Right renal cortex interstitium (tissue), 3 donors: ENCODE measurements at regions not wholly inside any gene's neighbourhood (a gene's known extent, or its start where the extent isn't known, plus 50 kb on each side); places are given as distances from the start of the nearest gene placed in this dataset.
"Not testable (repeated sequence)": the region's sequence is repeated elsewhere in the genome, so short reads cannot be mapped to it uniquely, and the experiment has no call there.

Experiments used
- DNase-seq, 3 donors: peaks; one replicate each; pipeline ENCODE4 v3.0.0-alpha.2; 2013; ENCODE audit warnings: low read depth in 3 of 3, low spot score in 2 of 3

DNA sequence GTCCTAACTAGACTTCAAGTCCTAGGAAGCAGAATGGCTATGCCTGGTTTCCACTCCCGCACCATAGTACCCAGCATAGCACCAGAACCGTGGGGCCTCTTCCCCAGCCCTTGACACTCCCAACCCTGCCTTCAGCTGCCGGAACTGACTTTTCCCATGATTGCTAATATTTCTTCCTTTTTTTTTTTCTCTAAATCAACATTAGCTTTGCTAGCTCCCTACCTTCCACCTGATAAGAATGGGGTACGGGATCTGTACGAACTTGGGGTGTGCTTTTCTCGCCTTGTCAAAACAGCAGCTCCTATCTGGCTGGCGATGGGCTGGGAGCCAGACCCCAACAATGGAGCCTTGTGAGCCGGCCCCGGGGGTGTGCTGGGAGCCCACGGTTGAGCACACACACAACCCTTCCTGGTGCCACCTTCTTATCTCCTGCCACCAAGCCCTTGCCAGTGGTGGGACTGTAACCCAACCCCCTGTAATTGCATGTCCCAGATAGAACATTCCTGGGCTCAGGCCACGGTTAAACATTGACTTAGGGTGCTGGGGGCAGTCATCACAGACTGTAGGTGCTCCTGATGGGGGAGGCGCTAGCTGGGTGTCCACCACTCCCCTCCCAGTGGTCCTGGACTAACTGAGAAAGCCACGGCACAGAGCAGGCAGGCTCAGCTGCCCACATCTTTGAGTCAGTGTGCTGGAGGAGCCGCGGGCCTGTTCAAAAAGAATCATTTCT, 213.0 kb upstream of the HAAO start:
- peak in 1 of 3 donors; percentile 35 for DNase-seq

GRCh38 chr2:43004879-43005244, 212.5 kb upstream of the HAAO start:
- DNase-seq, result no peak

GRCh38 chr2:43004126-43004865, 211.9 kb upstream of the HAAO start:
- not testable (repeated sequence) for DNase-seq

DNA sequence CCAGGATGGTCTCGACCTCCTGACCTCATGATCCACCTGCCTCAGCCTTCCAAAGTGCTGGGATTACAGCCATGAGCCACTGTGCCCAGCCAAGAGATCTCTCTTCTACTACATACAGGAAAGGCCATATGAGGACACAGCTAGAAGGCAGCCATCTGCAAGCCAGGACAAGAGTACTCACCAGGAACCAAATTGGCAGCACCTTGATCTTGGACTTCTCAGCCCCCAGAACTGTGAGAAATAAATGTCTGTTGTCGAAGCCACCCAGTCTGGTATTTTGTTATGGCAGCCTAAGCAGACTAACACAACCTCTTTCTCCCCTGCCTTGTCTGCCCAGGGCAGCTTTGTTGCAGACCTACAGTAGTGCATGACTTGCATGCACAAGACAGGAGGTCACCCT, 211.3 kb upstream of the HAAO start:
- no peak for DNase-seq

GRCh38 chr2:43001787-43002468, 209.5 kb upstream of the HAAO start:
- DNase-seq, result no peak

- DNase-seq, result no peak
Measured at GRCh38 chr2:43001055-43001378, 208.6 kb upstream of the HAAO start.

- no peak for DNase-seq
Measured at GRCh38 chr2:43000242-43001054, 208.1 kb upstream of the HAAO start.

- DNase-seq, result no peak
Measured at GRCh38 chr2:42999856-43000241, 207.5 kb upstream of the HAAO start.

DNA sequence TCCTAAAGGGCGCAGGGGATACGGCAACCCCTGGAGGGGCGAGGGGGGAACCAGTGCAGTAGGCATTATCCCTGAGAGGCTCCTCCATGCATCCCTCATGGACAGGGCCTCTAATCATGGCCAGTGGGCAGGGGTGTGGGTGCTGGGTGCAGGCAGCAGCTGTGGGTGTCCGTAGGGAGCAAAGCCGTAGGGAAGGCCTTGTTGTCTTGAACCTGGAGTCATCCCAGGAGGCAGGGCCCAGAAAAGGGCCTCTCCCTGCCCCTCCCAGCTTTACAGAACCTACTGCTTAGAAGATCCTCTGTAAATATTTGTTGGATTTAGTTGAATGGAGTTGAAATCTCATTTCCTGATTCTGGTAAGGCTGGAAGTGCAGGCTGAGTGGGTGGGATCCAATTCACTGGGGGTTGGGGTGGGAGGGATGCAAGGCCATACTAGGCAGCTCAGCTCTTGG, 207.0 kb upstream of the HAAO start:
- DNase-seq, result no peak

DNA sequence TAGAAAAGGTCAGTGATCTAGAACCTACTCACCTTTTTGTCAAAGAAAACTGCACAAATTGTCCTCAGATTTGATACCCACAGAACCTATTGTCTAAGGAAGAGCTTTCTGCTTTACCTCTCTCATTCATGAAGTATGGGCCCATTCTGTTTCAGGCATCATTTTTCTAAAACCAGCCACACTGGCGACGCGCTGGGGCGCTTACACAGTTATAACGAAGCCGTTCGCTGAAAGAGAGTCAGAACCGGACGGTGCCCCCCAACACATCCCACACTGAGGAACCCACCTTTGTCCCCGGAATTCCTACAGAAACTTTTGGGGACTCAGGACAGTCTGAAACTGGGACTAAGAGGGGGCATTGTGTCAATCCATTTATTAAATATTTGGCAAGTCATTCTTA, 206.3 kb upstream of the HAAO start:
- no peak for DNase-seq

- no peak for DNase-seq
Measured at GRCh38 chr2:42996528-42996927, 204.1 kb upstream of the HAAO start.

GRCh38 chr2:42995752-42996422, 203.5 kb upstream of the HAAO start:
- no peak for DNase-seq

DNA sequence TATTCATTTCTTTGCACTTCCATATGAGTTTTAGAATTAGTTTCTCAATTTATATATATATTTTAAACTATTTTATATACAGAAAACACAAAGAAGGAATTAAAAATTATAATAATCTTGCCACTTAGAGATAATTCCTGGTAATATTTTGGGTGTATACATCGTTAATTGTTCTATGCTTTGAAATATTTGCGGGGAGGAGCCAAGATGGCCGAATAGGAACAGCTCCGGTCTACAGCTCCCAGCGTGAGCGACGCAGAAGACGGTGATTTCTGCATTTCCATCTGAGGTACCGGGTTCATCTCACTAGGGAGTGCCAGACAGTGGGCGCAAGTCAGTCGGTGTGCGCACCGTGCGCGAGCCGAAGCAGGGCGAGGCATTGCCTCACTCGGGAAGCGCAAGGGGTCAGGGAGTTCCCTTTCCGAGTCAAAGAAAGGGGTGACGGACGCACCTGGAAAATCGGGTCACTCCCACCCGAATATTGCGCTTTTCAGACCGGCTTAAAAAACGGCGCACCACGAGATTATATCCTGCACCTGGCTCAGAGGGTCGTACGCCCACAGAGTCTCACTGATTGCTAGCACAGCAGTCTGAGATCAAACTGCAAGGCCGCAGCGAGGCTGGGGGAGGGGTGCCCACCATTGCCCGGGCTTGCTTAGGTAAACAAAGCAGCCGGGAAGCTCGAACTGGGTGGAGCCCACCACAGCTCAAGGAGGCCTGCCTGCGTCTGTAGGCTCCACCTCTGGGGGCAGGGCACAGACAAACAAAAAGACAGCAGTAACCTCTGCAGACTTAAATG, 197.1 kb upstream of the HAAO start:
- DNase-seq, result not testable (repeated sequence)

GRCh38 chr2:42988055-42988454, 195.7 kb upstream of the HAAO start:
- not testable (repeated sequence) for DNase-seq

- no peak for DNase-seq
Measured at GRCh38 chr2:42987112-42987922, 194.9 kb upstream of the HAAO start.

GRCh38 chr2:42984617-42985016, 192.2 kb upstream of the HAAO start:
- DNase-seq, result no peak

GRCh38 chr2:42984081-42984480, 191.7 kb upstream of the HAAO start:
- no peak for DNase-seq

- DNase-seq, result no peak
Measured at GRCh38 chr2:42980764-42981416, 188.5 kb upstream of the HAAO start.
